M059J (cell line): ENCODE measurements at regions not wholly inside any gene's neighbourhood (a gene's known extent, or its start where the extent isn't known, plus 50 kb on each side); places are given as distances from the start of the nearest gene placed in this dataset.

ENCODE experiments used
- DNase-seq: peaks from one replicate; pipeline ENCODE4 v3.0.0-alpha.2; 2012; ENCODE audit warnings: low read depth

- DNase-seq: no peak
Observed at GRCh38 chr1:103250441-103250861, 142.1 kb upstream of the COL11A1 start.

GRCh38 chr1:103248417-103249102 lies 140.2 kb upstream of the COL11A1 start:
- no peak for DNase-seq

GRCh38 chr1:103247517-103247916 lies 139.2 kb upstream of the COL11A1 start:
- DNase-seq: no peak

GRCh38 chr1:103243481-103243880 lies 135.2 kb upstream of the COL11A1 start:
- DNase-seq: no peak

- DNase-seq: no peak
Observed at GRCh38 chr1:103239034-103239433, 130.7 kb upstream of the COL11A1 start.

GRCh38 chr1:103230061-103230460 lies 121.7 kb upstream of the COL11A1 start:
- DNase-seq: no peak

- DNase-seq: peak; percentile 0
Observed at GRCh38 chr1:103220631-103221041, 112.3 kb upstream of the COL11A1 start.

- DNase-seq: no peak
Observed at GRCh38 chr1:103218821-103219220, 110.5 kb upstream of the COL11A1 start.

GRCh38 chr1:103218369-103218768 lies 110.0 kb upstream of the COL11A1 start:
- DNase-seq: no peak

GRCh38 chr1:103211073-103211472 lies 102.8 kb upstream of the COL11A1 start:
- no peak for DNase-seq

GRCh38 chr1:103208844-103209243 lies 100.5 kb upstream of the COL11A1 start:
- DNase-seq: no peak

GRCh38 chr1:103199001-103199400 lies 90.7 kb upstream of the COL11A1 start:
- no peak for DNase-seq

GRCh38 chr1:103198076-103198475 lies 89.8 kb upstream of the COL11A1 start:
- no peak for DNase-seq

- no peak for DNase-seq
Observed at GRCh38 chr1:103197216-103197615, 88.9 kb upstream of the COL11A1 start.

GRCh38 chr1:103194984-103195383 lies 86.7 kb upstream of the COL11A1 start:
- DNase-seq: no peak

- DNase-seq: no peak
Observed at GRCh38 chr1:103194060-103194459, 85.7 kb upstream of the COL11A1 start.

- DNase-seq: no peak
Observed at GRCh38 chr1:103191327-103191726, 83.0 kb upstream of the COL11A1 start.

- no peak for DNase-seq
Observed at GRCh38 chr1:103190766-103191165, 82.4 kb upstream of the COL11A1 start.

- no peak for DNase-seq
Observed at GRCh38 chr1:103187673-103188072, 79.4 kb upstream of the COL11A1 start.

GRCh38 chr1:103180660-103181059 lies 72.3 kb upstream of the COL11A1 start:
- DNase-seq: peak; percentile 24

GRCh38 chr1:103177108-103177775 lies 68.9 kb upstream of the COL11A1 start:
- no peak for DNase-seq

GRCh38 chr1:103171041-103171590 lies 62.8 kb upstream of the COL11A1 start:
- no peak for DNase-seq

- DNase-seq: no peak
Observed at GRCh38 chr1:103170609-103171008, 62.3 kb upstream of the COL11A1 start.
